Stomach (tissue), 8 donors: ENCODE measurements at regions not wholly inside any gene's neighbourhood (a gene's known extent, or its start where the extent isn't known, plus 50 kb on each side); places are given as distances from the start of the nearest gene placed in this dataset.

Experiments
- DNase-seq, 2 donors: peaks; one replicate each; pipeline versions ENCODE4 v3.0.0 to v3.0.0-alpha.2; 2013 to 2019
- H3K27ac ChIP-seq, 5 donors: fragments of 200-600 bp in 4 of 5; sonication (generic) in 4 of 5; one replicate each; pipeline ENCODE4 v1.5.1; 2013 to 2019; ENCODE audit warnings: mild to moderate bottlenecking in 1 of 5, moderate library complexity in 1 of 5
- H3K27me3 ChIP-seq, 3 donors: fragments of 200-600 bp; sonication (generic); one replicate each; pipeline ENCODE4 v1.5.1; 2017 to 2019; ENCODE audit warnings: mixed run types in 1 of 3
- H3K36me3 ChIP-seq, 4 donors: fragments of 200-600 bp; sonication (generic); 1 replicate in 3 of 4; 2 replicates in 1 of 4; pipeline ENCODE4 v1.5.1; 2016 to 2019
- H3K4me1 ChIP-seq, 4 donors: fragments of 200-600 bp; sonication (generic); one replicate each; pipeline ENCODE4 v1.5.1; 2016 to 2019
- H3K4me3 ChIP-seq, 4 donors: fragments of 200-600 bp; sonication (generic) in 3 of 4; one replicate each; pipeline ENCODE4 v1.5.1; 2016 to 2019; ENCODE audit warnings: mild to moderate bottlenecking in 1 of 4
- H3K9me3 ChIP-seq, 4 donors: fragments of 200-600 bp; sonication (generic); one replicate each; pipeline ENCODE4 v1.5.1; 2016 to 2019
- EP300 ChIP-seq: sonication (generic); formaldehyde crosslinking; IDR thresholded peaks from one replicate; pipeline ENCODE4 v1.6.1; 2017; ENCODE audit warnings: antibody characterized with exemption
- POLR2A ChIP-seq, 4 donors: fragments of 450-650 bp; IDR thresholded peaks; one replicate each; pipeline ENCODE4 v1.6.1; 2016; ENCODE audit warnings: antibody characterized with exemption in 4 of 4, control low read depth in 2 of 4, mild to moderate bottlenecking in 1 of 4, moderate library complexity in 1 of 4
- POLR2AphosphoS5 ChIP-seq, 3 donors: sonication (generic); formaldehyde crosslinking; IDR thresholded peaks; one replicate each; pipeline ENCODE4 v1.6.1; 2016; ENCODE audit warnings: antibody characterized with exemption in 3 of 3
- WGBS, 5 donors: extraction: QIAGEN DNeasy Blood & Tissue Kit in 3 of 5; methylation state at CpG; one replicate each; pipeline versions ENCODE4 v1.1.5 to v1.1.7; 2013 to 2018; 5-methylcytosine and 5-hydroxymethylcytosine counted together
- intact Hi-C: fragments of 100-400 bp; cut with DNase I; formaldehyde crosslinking; loops from one replicate; pipeline ENCODE4 v1.15.1; 2023; ENCODE audit warnings: low total_unique reads
- TF ChIP-seq, protein P1 (sequence below), 7 experiments: fragments of 450-650 bp in 4 of 7; fragments of 200-600 bp in 3 of 7; sonication (generic) in 3 of 7; IDR thresholded peaks; one replicate each; pipeline ENCODE4 v1.5.1; 2016 to 2019; ENCODE audit warnings: antibody characterized with exemption in 7 of 7, control low read depth in 2 of 7, mild to moderate bottlenecking in 1 of 7
- donor health status: healthy with polysubstance abuse.
- donor health status: Bipolar disorder and iron deficiency.
- donor health status: healthy.

DNA sequence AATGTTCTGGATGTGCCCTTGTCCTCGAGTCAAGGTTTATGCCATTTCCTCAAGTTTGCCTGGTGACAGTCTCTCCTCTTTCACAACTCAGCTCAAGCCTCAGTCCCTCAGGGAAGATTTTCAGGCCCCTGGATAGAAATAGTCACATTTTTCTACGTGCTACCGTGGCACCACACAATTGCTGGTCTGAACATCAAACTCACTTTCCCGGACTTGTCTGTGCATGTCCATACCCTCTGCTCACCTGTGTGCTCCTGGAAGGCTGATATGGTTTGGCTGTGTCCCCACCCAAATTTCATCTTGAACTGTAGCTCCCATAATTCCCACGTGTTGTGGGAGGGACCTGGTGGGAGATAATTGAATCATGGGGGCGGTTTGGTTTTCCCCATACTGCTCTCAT, 129.7 kb downstream of the HS3ST1 start:
- WGBS, 5 donors, result 82 to 88% (median 83%) methylated on average over 6 of the region's 6 CpGs
- intact Hi-C loops, result no loop called here
- H3K27ac ChIP-seq, result no peak overlapping the region

DNA sequence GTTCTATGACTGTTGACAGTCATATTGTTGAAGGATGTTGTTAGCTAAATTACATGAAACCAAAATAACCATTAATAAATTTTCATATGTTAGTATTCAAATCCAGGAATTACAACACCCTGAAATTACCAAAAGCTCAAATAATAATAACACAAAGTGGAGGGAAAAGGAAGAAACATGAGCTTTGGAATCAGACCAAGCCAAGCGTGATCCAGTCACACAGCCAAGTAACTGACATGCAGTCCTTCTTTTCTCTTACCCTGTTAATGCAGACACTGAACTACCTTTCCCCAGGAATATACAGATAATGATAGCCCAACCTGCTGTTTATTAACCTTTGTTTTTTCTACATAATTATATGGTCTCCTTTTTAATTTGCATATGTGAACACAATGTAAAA, 130.2 kb downstream of the HS3ST1 start:
- no peak for TF ChIP-seq POLR2AphosphoS5 (IDR thresholded peaks at IDR 0.05)
- TF ChIP-seq, protein P1, sequence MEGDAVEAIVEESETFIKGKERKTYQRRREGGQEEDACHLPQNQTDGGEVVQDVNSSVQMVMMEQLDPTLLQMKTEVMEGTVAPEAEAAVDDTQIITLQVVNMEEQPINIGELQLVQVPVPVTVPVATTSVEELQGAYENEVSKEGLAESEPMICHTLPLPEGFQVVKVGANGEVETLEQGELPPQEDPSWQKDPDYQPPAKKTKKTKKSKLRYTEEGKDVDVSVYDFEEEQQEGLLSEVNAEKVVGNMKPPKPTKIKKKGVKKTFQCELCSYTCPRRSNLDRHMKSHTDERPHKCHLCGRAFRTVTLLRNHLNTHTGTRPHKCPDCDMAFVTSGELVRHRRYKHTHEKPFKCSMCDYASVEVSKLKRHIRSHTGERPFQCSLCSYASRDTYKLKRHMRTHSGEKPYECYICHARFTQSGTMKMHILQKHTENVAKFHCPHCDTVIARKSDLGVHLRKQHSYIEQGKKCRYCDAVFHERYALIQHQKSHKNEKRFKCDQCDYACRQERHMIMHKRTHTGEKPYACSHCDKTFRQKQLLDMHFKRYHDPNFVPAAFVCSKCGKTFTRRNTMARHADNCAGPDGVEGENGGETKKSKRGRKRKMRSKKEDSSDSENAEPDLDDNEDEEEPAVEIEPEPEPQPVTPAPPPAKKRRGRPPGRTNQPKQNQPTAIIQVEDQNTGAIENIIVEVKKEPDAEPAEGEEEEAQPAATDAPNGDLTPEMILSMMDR (IDR thresholded peaks at IDR 0.05), result no peak
- no peak for TF ChIP-seq EP300
- no peak for TF ChIP-seq POLR2A (IDR thresholded peaks at IDR 0.05)
- no peaks in the 10 kb centered on the region for H3K9me3 ChIP-seq
- 43 to 71% (median 67%) methylated on average over 1 of the region's 1 CpG for WGBS, 5 donors
- intact Hi-C loops, result no loop called here
- no peak overlapping the region for H3K27ac ChIP-seq
- no peaks in the 10 kb centered on the region for H3K27me3 ChIP-seq
- H3K4me1 ChIP-seq, result no peaks in the 10 kb centered on the region
- no peak overlapping the region for H3K4me3 ChIP-seq
- no peak for DNase-seq
- H3K36me3 ChIP-seq, result no peaks in the 10 kb centered on the region

More for the DNA sequence above, 129.7 kb downstream of the HS3ST1 start:
- no peak for DNase-seq
- no peaks in the 10 kb centered on the region for H3K9me3 ChIP-seq
- TF ChIP-seq, protein P1 (IDR thresholded peaks at IDR 0.05), result no peak
- TF ChIP-seq EP300 (no peak), POLR2A (IDR thresholded peaks at IDR 0.05) (no peak)
- H3K4me1 ChIP-seq, result no peaks in the 10 kb centered on the region
- H3K4me3 ChIP-seq, result no peak overlapping the region
- H3K36me3 ChIP-seq, result no peaks in the 10 kb centered on the region
- H3K27me3 ChIP-seq, result no peaks in the 10 kb centered on the region

DNA sequence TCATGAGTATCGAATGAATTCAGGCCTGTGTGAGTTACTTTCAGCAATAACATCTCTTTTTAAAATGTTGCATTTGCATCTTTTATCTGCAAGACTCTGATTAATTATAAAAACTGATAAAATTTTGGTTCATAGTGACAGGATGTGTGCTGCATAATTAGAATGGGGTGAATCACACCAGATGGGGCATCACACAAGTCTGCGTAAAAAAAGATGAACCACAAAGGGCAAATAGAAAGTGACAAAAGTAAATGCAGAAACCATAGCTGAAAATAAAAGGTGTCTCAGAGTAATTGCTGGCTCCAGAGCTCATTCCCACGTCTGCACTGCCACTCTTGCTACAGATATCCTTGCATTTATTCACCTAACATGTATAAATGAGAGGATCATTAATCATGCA, 131.1 kb downstream of the HS3ST1 start:
- intact Hi-C loops, result no loop called here
- Histone ChIP-seq H3K9me3 (no peaks in the 10 kb centered on the region), H3K36me3 (no peaks in the 10 kb centered on the region), H3K4me3 (no peak overlapping the region), H3K27me3 (no peaks in the 10 kb centered on the region), H3K4me1 (no peaks in the 10 kb centered on the region), H3K27ac (no peak overlapping the region)
- DNase-seq, result no peak
- 75 to 79% (median 77%) methylated on average over 3 of the region's 3 CpGs for WGBS, 5 donors
- TF ChIP-seq EP300 (no peak), POLR2AphosphoS5 (IDR thresholded peaks at IDR 0.05) (no peak), POLR2A (IDR thresholded peaks at IDR 0.05) (no peak)
- TF ChIP-seq, protein P1 (IDR thresholded peaks at IDR 0.05), result no peak

DNA sequence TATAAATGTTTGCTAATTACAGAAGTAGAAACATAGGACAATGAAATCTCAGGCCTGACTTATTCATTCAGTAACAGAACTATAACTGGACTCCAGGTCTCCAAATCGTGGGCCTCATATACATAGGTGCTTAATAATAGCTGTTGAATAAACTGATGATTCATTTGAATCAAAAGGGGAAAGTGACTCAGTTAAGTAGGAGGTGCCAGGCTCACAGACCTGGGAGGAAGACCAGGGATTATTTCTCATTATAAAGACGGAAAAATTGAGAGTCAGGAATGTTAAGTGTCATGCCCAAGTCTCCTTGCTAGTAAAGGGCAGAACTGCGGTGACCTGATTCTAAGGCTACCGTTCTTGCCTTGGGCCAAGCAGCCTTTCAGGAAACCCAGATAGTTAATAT, 131.5 kb downstream of the HS3ST1 start:
- no peak overlapping the region for H3K27ac ChIP-seq
- H3K27me3 ChIP-seq, result no peaks in the 10 kb centered on the region
- no peaks in the 10 kb centered on the region for H3K36me3 ChIP-seq
- H3K4me3 ChIP-seq, result no peak overlapping the region
- TF ChIP-seq POLR2A (IDR thresholded peaks at IDR 0.05) (no peak), EP300 (no peak), POLR2AphosphoS5 (IDR thresholded peaks at IDR 0.05) (no peak)
- TF ChIP-seq, protein P1 (IDR thresholded peaks at IDR 0.05), result no peak
- WGBS, 5 donors, result 60 to 76% (median 68%) methylated on average over 4 of the region's 4 CpGs
- no peaks in the 10 kb centered on the region for H3K4me1 ChIP-seq
- DNase-seq, result no peak
- no peaks in the 10 kb centered on the region for H3K9me3 ChIP-seq
- intact Hi-C loops, result no loop called here

DNA sequence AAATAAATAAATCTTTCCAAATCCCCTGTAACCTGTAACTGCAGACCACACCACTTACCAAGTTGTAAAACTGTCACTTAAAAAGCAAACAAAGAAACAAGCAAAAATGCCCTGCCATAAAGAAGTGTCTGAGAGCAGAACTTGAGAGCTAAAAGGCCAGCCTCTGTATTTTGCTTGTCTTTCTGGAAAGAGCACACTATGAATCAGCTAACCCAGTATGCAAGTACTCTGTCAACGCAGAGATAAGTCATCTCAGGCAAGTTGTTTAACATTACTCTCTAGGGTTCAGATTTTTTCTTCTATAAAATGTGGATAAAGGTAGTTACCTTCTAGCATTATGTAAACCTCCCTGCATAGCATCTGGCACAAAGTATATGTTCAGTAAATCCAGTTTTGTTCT, 134.8 kb downstream of the HS3ST1 start:
- Histone ChIP-seq H3K27ac (no peak overlapping the region), H3K9me3 (no peaks in the 10 kb centered on the region), H3K4me3 (no peak overlapping the region), H3K4me1 (no peaks in the 10 kb centered on the region), H3K27me3 (no peaks in the 10 kb centered on the region), H3K36me3 (no peaks in the 10 kb centered on the region)
- DNase-seq, result no peak
- TF ChIP-seq, protein P1 (IDR thresholded peaks at IDR 0.05), result no peak
- TF ChIP-seq POLR2A (IDR thresholded peaks at IDR 0.05) (no peak), EP300 (no peak), POLR2AphosphoS5 (IDR thresholded peaks at IDR 0.05) (no peak)
- intact Hi-C loops, result no loop called here
- 30 to 56% (median 50%) methylated on average over 1 of the region's 1 CpG for WGBS, 5 donors
